22Rv1 (cell line): ENCODE measurements at regions not wholly inside any gene's neighbourhood (a gene's known extent, or its start where the extent isn't known, plus 50 kb on each side); places are given as distances from the start of the nearest gene placed in this dataset.

Experiments
- H3K27ac ChIP-seq: fragments of 450-650 bp; 2 replicates; pipeline ENCODE4 v1.5.1; 2017
- ZFX ChIP-seq: fragments of 450-650 bp; IDR thresholded peaks from 2 replicates; pipeline ENCODE4 v1.6.1; 2017; ENCODE audit warnings: antibody characterized with exemption, borderline replicate concordance
- TF ChIP-seq, protein P1 (sequence below): fragments of 450-650 bp; IDR thresholded peaks from 2 replicates; pipeline ENCODE4 v1.5.1; 2017; ENCODE audit warnings: mild to moderate bottlenecking

DNA sequence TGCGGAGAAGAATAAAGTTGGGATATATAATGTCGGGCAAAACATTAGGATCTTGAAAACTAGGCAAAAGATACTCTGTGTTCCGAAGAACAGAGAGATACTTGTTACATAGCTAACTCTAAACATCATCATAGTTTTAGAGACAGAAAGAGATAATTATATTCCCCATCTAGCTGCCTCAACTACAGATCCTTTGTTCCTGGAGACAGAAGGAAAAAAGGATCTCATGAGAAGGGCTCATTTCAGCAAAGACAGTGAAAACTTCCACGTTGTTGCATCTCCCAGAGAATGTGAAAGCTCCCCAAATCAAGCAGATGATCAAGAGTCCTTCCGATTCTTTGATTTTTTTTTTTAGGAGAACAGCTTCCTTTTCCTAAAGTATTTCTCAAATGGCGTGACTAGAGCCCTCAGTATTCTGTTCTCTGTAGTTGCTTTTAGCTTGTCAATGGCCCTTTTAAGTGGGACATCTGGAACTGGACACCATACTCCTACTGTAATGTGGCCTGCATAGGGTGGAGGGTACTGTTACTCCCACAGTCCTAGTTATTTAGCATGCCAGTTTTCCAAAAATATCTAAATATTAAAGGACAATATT is 1048.2 kb downstream of the TTLL7 start:
- no peak overlapping the region for H3K27ac ChIP-seq
- TF ChIP-seq ZFX, result no peak
- TF ChIP-seq, protein P1, sequence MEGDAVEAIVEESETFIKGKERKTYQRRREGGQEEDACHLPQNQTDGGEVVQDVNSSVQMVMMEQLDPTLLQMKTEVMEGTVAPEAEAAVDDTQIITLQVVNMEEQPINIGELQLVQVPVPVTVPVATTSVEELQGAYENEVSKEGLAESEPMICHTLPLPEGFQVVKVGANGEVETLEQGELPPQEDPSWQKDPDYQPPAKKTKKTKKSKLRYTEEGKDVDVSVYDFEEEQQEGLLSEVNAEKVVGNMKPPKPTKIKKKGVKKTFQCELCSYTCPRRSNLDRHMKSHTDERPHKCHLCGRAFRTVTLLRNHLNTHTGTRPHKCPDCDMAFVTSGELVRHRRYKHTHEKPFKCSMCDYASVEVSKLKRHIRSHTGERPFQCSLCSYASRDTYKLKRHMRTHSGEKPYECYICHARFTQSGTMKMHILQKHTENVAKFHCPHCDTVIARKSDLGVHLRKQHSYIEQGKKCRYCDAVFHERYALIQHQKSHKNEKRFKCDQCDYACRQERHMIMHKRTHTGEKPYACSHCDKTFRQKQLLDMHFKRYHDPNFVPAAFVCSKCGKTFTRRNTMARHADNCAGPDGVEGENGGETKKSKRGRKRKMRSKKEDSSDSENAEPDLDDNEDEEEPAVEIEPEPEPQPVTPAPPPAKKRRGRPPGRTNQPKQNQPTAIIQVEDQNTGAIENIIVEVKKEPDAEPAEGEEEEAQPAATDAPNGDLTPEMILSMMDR, result no peak

DNA sequence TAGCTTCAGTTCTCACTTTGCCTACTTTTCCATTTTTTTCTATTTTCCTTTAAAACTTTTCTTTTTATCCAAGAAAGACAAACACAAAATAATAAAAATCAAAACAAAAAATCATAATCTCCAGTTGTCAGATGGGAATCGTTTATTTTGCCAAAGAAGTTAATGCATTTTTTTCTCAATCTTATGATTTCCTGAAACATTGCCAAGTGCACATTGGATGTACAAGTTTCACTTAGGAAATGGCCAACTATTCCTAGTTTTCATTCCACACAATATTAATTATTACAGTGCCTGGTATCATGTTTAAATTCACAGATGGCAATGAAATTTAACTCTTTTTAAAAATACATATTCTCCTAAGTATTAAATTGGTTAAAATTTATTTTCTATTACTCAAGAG is 1050.5 kb downstream of the TTLL7 start:
- H3K27ac ChIP-seq, result no peak overlapping the region
- TF ChIP-seq ZFX, result no peak
- TF ChIP-seq, protein P1, result no peak

DNA sequence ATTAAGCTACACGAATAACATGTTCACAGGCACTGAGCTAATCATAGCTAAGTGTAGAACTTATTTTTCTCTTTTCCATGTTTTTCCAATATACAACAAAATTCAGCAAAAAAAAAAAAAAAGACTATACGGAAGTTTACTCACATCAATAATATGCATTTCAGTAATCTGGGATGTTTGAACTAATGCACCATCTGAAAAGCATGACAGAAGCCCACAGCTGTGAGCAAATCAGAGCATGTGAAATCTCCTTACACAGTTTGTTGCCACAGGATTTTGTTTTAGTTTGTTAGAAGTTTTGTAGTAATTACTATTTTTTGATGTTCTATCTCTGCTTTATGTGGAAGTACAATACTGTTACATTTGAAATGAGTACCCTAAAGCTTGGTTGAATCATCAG is 1051.7 kb downstream of the TTLL7 start:
- no peak overlapping the region for H3K27ac ChIP-seq
- no peak for TF ChIP-seq ZFX
- TF ChIP-seq, protein P1, result no peak

DNA sequence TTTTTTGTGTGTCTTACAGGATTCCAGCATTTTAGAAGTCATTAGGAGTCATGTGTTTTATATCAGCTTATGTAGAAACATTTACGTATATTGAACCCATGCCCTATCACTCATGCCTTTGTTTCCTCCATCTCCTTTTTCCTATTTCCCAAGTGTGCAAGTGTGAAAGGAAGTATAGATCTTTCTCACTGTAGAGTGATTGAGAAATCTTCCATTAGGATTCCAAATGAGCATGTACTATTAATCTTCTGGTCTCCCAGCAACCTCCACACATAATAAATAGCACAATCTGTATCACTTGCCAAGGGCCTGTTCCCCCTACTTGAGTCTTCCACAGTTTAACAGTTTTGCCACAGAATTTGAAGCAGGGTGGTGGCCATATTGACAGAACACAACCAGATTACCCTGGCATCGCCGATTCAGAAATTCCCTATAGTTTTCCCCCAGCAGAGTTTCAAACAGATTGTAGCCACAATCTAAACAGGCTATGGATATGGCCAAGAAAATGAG is 1052.8 kb downstream of the TTLL7 start:
- TF ChIP-seq ZFX, result no peak
- TF ChIP-seq, protein P1, result no peak
- no peak overlapping the region for H3K27ac ChIP-seq

DNA sequence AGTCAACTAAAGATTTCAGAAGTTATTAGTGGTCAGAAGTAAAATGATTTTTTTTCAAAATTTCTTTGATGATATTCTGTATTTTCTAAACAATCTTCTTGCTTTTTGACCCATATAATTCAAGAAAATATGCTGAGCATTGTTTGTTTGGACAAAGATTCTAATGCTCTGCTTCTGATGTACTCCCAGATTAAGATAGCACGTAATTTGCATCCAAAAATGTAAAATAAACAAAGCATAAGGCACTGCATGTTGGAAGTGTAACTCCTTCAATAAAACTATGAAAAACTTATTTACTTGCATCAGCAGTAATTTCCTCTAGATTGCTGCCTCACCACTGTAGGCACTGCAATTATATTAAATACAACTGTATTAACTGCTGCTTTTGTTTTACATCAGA is 1054.1 kb downstream of the TTLL7 start:
- H3K27ac ChIP-seq, result no peak overlapping the region
- TF ChIP-seq ZFX, result no peak
- TF ChIP-seq, protein P1, result no peak

DNA sequence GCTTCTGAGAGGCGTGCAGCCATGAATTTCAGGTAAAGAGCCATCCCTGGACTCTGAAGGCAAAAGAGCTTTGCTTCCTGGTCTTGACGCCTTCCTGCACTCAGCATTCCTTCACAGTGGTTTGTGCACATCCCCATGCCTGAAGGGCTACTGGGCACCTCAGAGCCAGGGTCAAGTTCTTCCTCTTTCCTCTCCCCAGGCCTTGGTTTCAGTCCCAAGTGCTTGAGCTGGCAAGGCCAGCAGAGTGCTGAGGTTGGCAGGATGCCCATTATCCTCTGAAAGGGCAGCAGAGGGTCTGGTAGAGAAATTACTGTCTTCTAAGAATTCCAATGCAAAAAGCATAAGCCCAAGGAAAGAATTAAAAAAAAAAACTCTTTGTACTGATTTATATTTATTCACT is 1064.9 kb downstream of the TTLL7 start:
- no peak for TF ChIP-seq ZFX
- TF ChIP-seq, protein P1, result no peak
- no peak overlapping the region for H3K27ac ChIP-seq

DNA sequence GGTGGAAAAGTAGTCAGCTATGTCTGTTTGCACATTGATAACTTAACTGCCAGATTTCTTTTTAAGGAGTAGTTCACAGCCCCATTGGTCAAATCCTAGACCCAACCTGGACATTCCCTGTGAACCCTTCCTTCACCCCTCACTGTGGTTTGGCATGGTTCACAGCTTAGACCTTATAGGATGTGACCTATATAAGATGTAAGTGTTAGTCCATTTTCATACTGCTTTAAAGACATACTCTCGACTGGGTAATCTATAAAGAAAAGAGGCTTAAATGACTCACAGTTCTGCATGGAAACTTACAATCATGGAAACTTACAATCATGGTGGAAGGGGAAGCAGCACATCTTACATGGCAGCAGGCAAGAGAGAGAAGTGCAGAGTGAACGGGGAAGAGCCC is 1066.2 kb downstream of the TTLL7 start:
- TF ChIP-seq, protein P1, result no peak
- TF ChIP-seq ZFX, result no peak
- no peak overlapping the region for H3K27ac ChIP-seq
